HG03457 (cell line): ENCODE measurements at regions not wholly inside any gene's neighbourhood (a gene's known extent, or its start where the extent isn't known, plus 50 kb on each side); places are given as distances from the start of the nearest gene placed in this dataset.

Experiments
- ATAC-seq: cut with Tn5 transposase; IDR thresholded peaks from one replicate; pipeline ENCODE4 v1.9.1; 2021; ENCODE audit warnings: moderate number of reproducible peaks; ENCODE audit not compliant: unreplicated experiment

- no peak for ATAC-seq
Measured at GRCh38 chr10:88161756-88162155, 298.3 kb downstream of the PTEN start.

- ATAC-seq, result no peak
Measured at GRCh38 chr10:88162852-88163251, 299.4 kb downstream of the PTEN start.

GRCh38 chr10:88163572-88163971, 300.1 kb downstream of the PTEN start:
- no peak for ATAC-seq

- no peak for ATAC-seq
Measured at GRCh38 chr10:88164471-88164870, 301.0 kb downstream of the PTEN start.

GRCh38 chr10:88165849-88166271, 302.4 kb downstream of the PTEN start:
- no peak for ATAC-seq

GRCh38 chr10:88168171-88169036, 305.0 kb downstream of the PTEN start:
- ATAC-seq, result no peak

GRCh38 chr10:88169037-88169319, 305.6 kb downstream of the PTEN start:
- ATAC-seq, result no peak

GRCh38 chr10:88170628-88171027, 307.2 kb downstream of the PTEN start:
- ATAC-seq, result no peak

- ATAC-seq, result no peak
Measured at GRCh38 chr10:88172159-88172558, 308.7 kb downstream of the PTEN start.

- no peak for ATAC-seq
Measured at GRCh38 chr10:88174391-88174790, 311.0 kb downstream of the PTEN start.

GRCh38 chr10:88178758-88179157, 315.3 kb downstream of the PTEN start:
- no peak for ATAC-seq

- no peak for ATAC-seq
Measured at GRCh38 chr10:88179831-88180230, 316.4 kb downstream of the PTEN start.

- no peak for ATAC-seq
Measured at GRCh38 chr10:88181902-88182600, 318.6 kb downstream of the PTEN start.

- no peak for ATAC-seq
Measured at GRCh38 chr10:88182601-88182930, 319.1 kb downstream of the PTEN start.

- no peak for ATAC-seq
Measured at GRCh38 chr10:88184543-88185297, 321.3 kb downstream of the PTEN start.

- no peak for ATAC-seq
Measured at GRCh38 chr10:88185830-88186229, 322.4 kb downstream of the PTEN start.

- ATAC-seq, result no peak
Measured at GRCh38 chr10:88186335-88186734, 322.9 kb downstream of the PTEN start.

- ATAC-seq, result no peak
Measured at GRCh38 chr10:88187472-88187871, 324.0 kb downstream of the PTEN start.

GRCh38 chr10:88190123-88190522, 326.7 kb downstream of the PTEN start:
- no peak for ATAC-seq

- ATAC-seq, result no peak
Measured at GRCh38 chr10:88190540-88191235, 327.3 kb downstream of the PTEN start.

GRCh38 chr10:88193018-88193417, 329.6 kb downstream of the PTEN start:
- ATAC-seq, result no peak
